ENCODE measurements at regions not wholly inside any gene's neighbourhood (a gene's known extent, or its start where the extent isn't known, plus 50 kb on each side); places are given as distances from the start of the nearest gene placed in this dataset.

- TF ChIP-seq CTCF (IDR thresholded peaks at IDR 0.05) = no peak
- TF ChIP-seq ZFX (IDR thresholded peaks at IDR 0.05; ENCODE audit: borderline replicate concordance) = no peak
These were observed 444.3 kb downstream of the NBAS start for GRCh38 chr2:15116830-15117229.

Measured in 22Rv1 (cell line).